ENCODE measurements at regions not wholly inside any gene's neighbourhood (a gene's known extent, or its start where the extent isn't known, plus 50 kb on each side); places are given as distances from the start of the nearest gene placed in this dataset.

- TF ChIP-seq, protein P1, sequence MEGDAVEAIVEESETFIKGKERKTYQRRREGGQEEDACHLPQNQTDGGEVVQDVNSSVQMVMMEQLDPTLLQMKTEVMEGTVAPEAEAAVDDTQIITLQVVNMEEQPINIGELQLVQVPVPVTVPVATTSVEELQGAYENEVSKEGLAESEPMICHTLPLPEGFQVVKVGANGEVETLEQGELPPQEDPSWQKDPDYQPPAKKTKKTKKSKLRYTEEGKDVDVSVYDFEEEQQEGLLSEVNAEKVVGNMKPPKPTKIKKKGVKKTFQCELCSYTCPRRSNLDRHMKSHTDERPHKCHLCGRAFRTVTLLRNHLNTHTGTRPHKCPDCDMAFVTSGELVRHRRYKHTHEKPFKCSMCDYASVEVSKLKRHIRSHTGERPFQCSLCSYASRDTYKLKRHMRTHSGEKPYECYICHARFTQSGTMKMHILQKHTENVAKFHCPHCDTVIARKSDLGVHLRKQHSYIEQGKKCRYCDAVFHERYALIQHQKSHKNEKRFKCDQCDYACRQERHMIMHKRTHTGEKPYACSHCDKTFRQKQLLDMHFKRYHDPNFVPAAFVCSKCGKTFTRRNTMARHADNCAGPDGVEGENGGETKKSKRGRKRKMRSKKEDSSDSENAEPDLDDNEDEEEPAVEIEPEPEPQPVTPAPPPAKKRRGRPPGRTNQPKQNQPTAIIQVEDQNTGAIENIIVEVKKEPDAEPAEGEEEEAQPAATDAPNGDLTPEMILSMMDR (IDR thresholded peaks at IDR 0.05), result no peak
- TF ChIP-seq EZH2 (IDR thresholded peaks at IDR 0.05) (no peak), EZH2phosphoT487 (IDR thresholded peaks at IDR 0.05) (no peak)
Measured at GRCh38 chr18:68418881-68419280, 296.0 kb downstream of the TMX3 start.
